GM23338 (cell line): ENCODE measurements at regions not wholly inside any gene's neighbourhood (a gene's known extent, or its start where the extent isn't known, plus 50 kb on each side); places are given as distances from the start of the nearest gene placed in this dataset.

Experiments used
- ATAC-seq: fragments of 200-7000 bp; cut with Tn5 transposase; 3 replicates; pipeline ENCODE4 v1.9.1; 2020
- DNase-seq: peaks from one replicate; pipeline ENCODE4 v3.0.0-alpha.2; 2015; ENCODE audit warnings: low spot score
- H2AFZ ChIP-seq: fragments of 200-600 bp; sonication (generic); 2 replicates; pipeline ENCODE4 v1.8.0; 2016; ENCODE audit warnings: antibody characterized with exemption, mild to moderate bottlenecking, moderate library complexity
- H3F3A ChIP-seq: fragments of 200-600 bp; sonication (generic); replicated peaks from 2 replicates; pipeline ENCODE4 v1.8.0; 2017; ENCODE audit warnings: antibody characterized with exemption, mixed run types, low read depth
- H3K27ac ChIP-seq: fragments of 200-600 bp; sonication (generic); 2 replicates; pipeline ENCODE4 v1.6.1; 2016; ENCODE audit warnings: low read depth
- H3K27me3 ChIP-seq: fragments of 200-600 bp; sonication (generic); 2 replicates; pipeline ENCODE4 v1.8.0; 2016; ENCODE audit warnings: mild to moderate bottlenecking, mixed run types, moderate library complexity; ENCODE audit not compliant: insufficient read depth
- H3K36me3 ChIP-seq: fragments of 200-600 bp; sonication (generic); 2 replicates; pipeline ENCODE4 v1.8.0; 2016; ENCODE audit warnings: mild to moderate bottlenecking; ENCODE audit not compliant: insufficient read depth
- H3K4me1 ChIP-seq: fragments of 200-600 bp; sonication (generic); 2 replicates; pipeline ENCODE4 v1.8.0; 2016; ENCODE audit warnings: mild to moderate bottlenecking, moderate library complexity; ENCODE audit not compliant: insufficient read depth
- H3K4me2 ChIP-seq: fragments of 200-600 bp; sonication (generic); 2 replicates; pipeline ENCODE4 v1.7.1; 2017; ENCODE audit warnings: mixed run types
- H3K4me3 ChIP-seq: fragments of 200-600 bp; sonication (generic); 2 replicates; pipeline ENCODE4 v1.6.1; 2016; ENCODE audit warnings: mixed run types
- H3K79me2 ChIP-seq: fragments of 200-600 bp; sonication (generic); replicated peaks from 2 replicates; pipeline ENCODE4 v1.8.0; 2017; ENCODE audit warnings: mild to moderate bottlenecking; ENCODE audit not compliant: insufficient read depth
- H3K9me2 ChIP-seq: fragments of 200-600 bp; sonication (generic); 2 replicates; pipeline ENCODE4 v1.8.0; 2017; ENCODE audit not compliant: insufficient read depth
- H4K20me1 ChIP-seq: fragments of 200-600 bp; sonication (generic); replicated peaks from 2 replicates; pipeline ENCODE4 v1.8.0; 2017; ENCODE audit warnings: mild to moderate bottlenecking; ENCODE audit not compliant: insufficient read depth
- H3K27ac Mint-ChIP-seq: 2 replicates; pipeline ENCODE4 v1.8.0; 2020; ENCODE audit warnings: inconsistent platforms, mild to moderate bottlenecking, moderate library complexity, mixed read lengths
- H3K27me3 Mint-ChIP-seq: 3 replicates; pipeline ENCODE4 v1.8.0; 2022; ENCODE audit warnings: low read depth, mild to moderate bottlenecking, moderate library complexity, mixed read lengths, inconsistent platforms; ENCODE audit not compliant: insufficient read depth, poor library complexity
- H3K36me3 Mint-ChIP-seq: 3 replicates; pipeline ENCODE4 v1.8.0; 2021; ENCODE audit warnings: low read depth, mild to moderate bottlenecking, inconsistent platforms, moderate library complexity, mixed read lengths
- H3K4me1 Mint-ChIP-seq: 3 replicates; pipeline ENCODE4 v1.8.0; 2020; ENCODE audit warnings: mild to moderate bottlenecking, inconsistent platforms, mixed read lengths
- H3K4me3 Mint-ChIP-seq: 3 replicates; pipeline ENCODE4 v1.8.0; 2021; ENCODE audit warnings: moderate library complexity, mild to moderate bottlenecking, inconsistent platforms, mixed read lengths
- H3K9me3 Mint-ChIP-seq: 3 replicates; pipeline ENCODE4 v1.8.0; 2020; ENCODE audit warnings: moderate library complexity, mild to moderate bottlenecking, inconsistent platforms, mixed read lengths
- EZH2 ChIP-seq: fragments of 200-600 bp; sonication (generic); IDR thresholded peaks from one replicate; pipeline ENCODE4 v1.8.0; 2017; ENCODE audit warnings: antibody characterized with exemption, mild to moderate bottlenecking, low read depth; ENCODE audit not compliant: unreplicated experiment
- EZH2phosphoT487 ChIP-seq: fragments of 200-600 bp; sonication (generic); IDR thresholded peaks from one replicate; pipeline ENCODE4 v1.8.1; 2018; ENCODE audit warnings: antibody characterized with exemption; ENCODE audit not compliant: unreplicated experiment
- NANOG ChIP-seq: IDR thresholded peaks from 2 replicates; pipeline ENCODE4 v1.6.1; 2016; ENCODE audit warnings: antibody characterized with exemption, borderline replicate concordance
- POLR2AphosphoS5 ChIP-seq: IDR thresholded peaks from 2 replicates; pipeline ENCODE4 v1.6.1; 2016; ENCODE audit warnings: antibody characterized with exemption, low read depth
- REST ChIP-seq: IDR thresholded peaks from one replicate; pipeline ENCODE4 v1.6.1; 2018; ENCODE audit warnings: antibody characterized with exemption; ENCODE audit not compliant: unreplicated experiment
- ZNF114 ChIP-seq: fragments of 250-450 bp; sonication (Bioruptor Pico); IDR thresholded peaks from 2 replicates; pipeline ENCODE4 v1.5.0; 2020; ENCODE audit warnings: mild to moderate bottlenecking, moderate library complexity
- ZNF462 ChIP-seq: fragments of 250-450 bp; sonication (Bioruptor Pico); IDR thresholded peaks from 2 replicates; pipeline ENCODE4 v1.5.0; 2020; ENCODE audit warnings: mild to moderate bottlenecking, moderate library complexity

- Histone ChIP-seq H3K27ac (no peak overlapping the region), H3K9me2 (0 out of 2 replicates have a peak, but pooled peaks cover 8% of the 10 kb centered on the region), H4K20me1 (no peaks in the 10 kb centered on the region), H2AFZ (no peak overlapping the region), H3K4me3 (no peak overlapping the region), H3F3A (no peaks in the 10 kb centered on the region), H3K79me2 (no peaks in the 10 kb centered on the region), H3K36me3 (no peaks in the 10 kb centered on the region), H3K27me3 (no peaks in the 10 kb centered on the region), H3K4me2 (no peak overlapping the region), H3K4me1 (no peaks in the 10 kb centered on the region)
- no peaks in the 10 kb centered on the region for H3K4me1 Mint-ChIP-seq
- H3K27me3 Mint-ChIP-seq = peaks cover 2% of the 10 kb centered on the region
- DNase-seq (no peak), ATAC-seq (no peak)
- no peak overlapping the region for H3K27ac Mint-ChIP-seq
- H3K36me3 Mint-ChIP-seq = no peaks in the 10 kb centered on the region
- TF ChIP-seq EZH2 (no peak), ZNF462 (no peak), NANOG (no peak), REST (no peak), POLR2AphosphoS5 (no peak), ZNF114 (CRISPR knock-in tag) (no peak), EZH2phosphoT487 (no peak)
- H3K4me3 Mint-ChIP-seq = no peak overlapping the region
- H3K9me3 Mint-ChIP-seq = no peaks in the 10 kb centered on the region
Observed at GRCh38 chr10:88129013-88129412, 265.6 kb downstream of the PTEN start.
